ENCODE measurements at regions not wholly inside any gene's neighbourhood (a gene's known extent, or its start where the extent isn't known, plus 50 kb on each side); places are given as distances from the start of the nearest gene placed in this dataset.
"Not testable (repeated sequence)": the region's sequence is repeated elsewhere in the genome, so short reads cannot be mapped to it uniquely, and the experiment has no call there.

DNA sequence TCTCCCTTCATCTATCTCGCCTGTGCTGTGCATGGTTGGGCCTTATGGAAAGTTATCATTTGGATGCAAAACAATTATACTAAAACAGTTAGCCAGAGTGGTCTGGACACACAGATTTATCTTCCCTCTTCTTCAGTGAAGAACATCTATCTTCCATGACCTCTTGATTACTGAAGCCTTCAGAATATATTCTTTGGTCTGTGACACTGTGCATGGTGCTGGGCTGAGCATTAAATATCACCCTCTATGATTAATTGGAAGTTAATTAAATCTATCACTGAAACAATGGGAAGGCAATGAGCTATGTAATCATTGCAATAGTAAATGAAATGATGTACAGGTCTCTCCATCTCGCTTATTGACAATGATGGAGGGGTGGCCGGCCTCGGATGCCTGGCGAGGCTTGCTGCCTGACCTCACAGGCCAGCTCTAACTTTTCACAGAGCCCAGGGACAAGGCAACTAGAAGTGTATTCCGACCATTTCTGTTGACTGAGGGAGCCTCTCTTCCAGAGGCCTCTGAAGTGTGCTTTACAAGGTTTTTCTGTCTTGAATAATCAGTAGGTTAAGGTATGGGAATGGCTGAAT lies 186.6 kb downstream of the NKX6-1 start:
- TF ChIP-seq CTCF (IDR thresholded peaks at IDR 0.05; ENCODE audit: control extremely low read depth, extremely low read depth, low read depth, missing control alignments) = no peak
- CTCF ChIA-PET = no interaction called here
- DNase-seq (ENCODE audit: extremely low spot score) = no peak
- POLR2A ChIA-PET = no interaction called here

DNA sequence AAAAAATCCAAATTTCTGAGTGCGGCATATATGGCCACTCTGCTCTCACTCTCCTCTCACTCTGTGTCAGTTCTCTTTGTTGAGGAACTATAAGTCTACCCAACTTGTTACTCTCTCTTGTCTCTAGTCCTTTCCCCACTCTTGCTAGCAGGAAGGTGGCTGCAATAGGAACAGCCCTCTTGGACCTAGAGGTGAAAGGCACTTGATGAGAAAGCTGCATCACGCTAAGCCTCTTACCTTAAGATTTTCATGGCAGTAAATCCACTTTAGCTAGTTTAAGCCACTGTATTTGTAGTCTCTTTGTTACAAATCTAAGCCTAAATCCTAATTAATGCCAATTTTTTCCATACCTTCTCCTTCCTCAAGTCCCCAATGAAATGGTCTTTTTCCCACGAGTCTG lies 189.9 kb downstream of the NKX6-1 start:
- no peak for TF ChIP-seq CTCF (IDR thresholded peaks at IDR 0.05; ENCODE audit: control extremely low read depth, extremely low read depth, low read depth, missing control alignments)
- POLR2A ChIA-PET = no interaction called here
- no peak for DNase-seq (ENCODE audit: extremely low spot score)
- CTCF ChIA-PET = no interaction called here

DNA sequence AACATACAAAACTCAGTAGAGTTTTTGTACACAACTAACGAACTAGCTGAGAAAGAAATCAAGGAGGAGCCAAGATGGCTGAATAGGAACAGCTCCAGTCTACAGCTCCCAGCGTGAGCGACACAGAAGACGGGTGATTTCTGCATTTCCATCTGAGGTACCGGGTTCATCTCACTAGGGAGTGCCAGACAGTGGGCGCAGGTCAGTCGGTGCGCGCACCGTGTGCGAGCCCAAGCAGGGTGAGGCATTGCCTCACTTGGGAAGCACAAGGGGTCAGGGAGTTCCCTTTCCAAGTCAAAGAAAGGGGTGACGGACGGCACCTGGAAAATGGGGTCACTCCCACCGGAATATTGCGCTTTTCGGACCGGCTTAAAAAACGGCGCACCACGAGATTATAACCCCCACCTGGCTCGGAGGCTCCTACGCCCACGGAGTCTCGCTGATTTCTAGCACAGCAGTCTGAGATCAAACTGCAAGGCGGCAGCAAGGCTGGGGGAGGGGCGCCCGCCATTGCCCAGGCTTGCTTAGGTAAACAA lies 200.3 kb downstream of the NKX6-1 start:
- POLR2A ChIA-PET = not testable (repeated sequence)

GRCh38 chr4:84298023-84298718 lies 200.9 kb downstream of the NKX6-1 start:
- CTCF ChIA-PET = no interaction called here
- POLR2A ChIA-PET = no interaction called here
- no peak for DNase-seq (ENCODE audit: extremely low spot score)
- TF ChIP-seq CTCF (IDR thresholded peaks at IDR 0.05; ENCODE audit: control extremely low read depth, extremely low read depth, low read depth, missing control alignments) = no peak

More for the DNA sequence above, 200.3 kb downstream of the NKX6-1 start:
- CTCF ChIA-PET; DNase-seq (ENCODE audit: extremely low spot score): not testable (repeated sequence)

- DNase-seq (ENCODE audit: extremely low spot score) = no peak
- no peak for TF ChIP-seq CTCF (IDR thresholded peaks at IDR 0.05; ENCODE audit: control extremely low read depth, extremely low read depth, low read depth, missing control alignments)
- CTCF ChIA-PET = no interaction called here
- POLR2A ChIA-PET = no interaction called here
Observed at GRCh38 chr4:84291969-84292368, 207.1 kb downstream of the NKX6-1 start.

- ChIA-PET POLR2A (no interaction called here), CTCF (no interaction called here)
- TF ChIP-seq CTCF (IDR thresholded peaks at IDR 0.05; ENCODE audit: control extremely low read depth, extremely low read depth, low read depth, missing control alignments) = no peak
- DNase-seq (ENCODE audit: extremely low spot score) = no peak
Observed at GRCh38 chr4:84286048-84286447, 213.0 kb downstream of the NKX6-1 start.

DNA sequence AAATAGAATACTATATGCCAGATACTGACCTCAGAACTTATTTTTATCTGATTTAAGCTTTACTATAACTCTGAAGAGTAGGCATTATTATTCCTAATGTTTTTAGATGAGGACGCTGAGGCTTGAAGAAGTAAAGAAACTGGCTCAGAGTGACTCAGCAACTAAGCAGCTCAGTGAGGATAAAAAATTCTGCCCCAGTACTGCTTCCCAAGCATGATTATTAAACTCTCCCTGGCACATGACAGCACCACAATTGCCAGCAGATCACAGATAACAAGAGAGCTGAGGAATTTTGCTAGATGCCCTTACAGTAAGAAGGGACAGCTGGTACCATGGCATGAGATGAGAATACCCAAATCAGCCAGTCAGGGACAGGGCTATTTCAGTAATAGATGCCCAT lies 219.4 kb downstream of the NKX6-1 start:
- CTCF ChIA-PET = interaction anchor here (1.3 kb wide), 1 partner anchor 13 kb away, joined by 3 read pairs; no protein-coding TSS in a partner anchor
- DNase-seq (ENCODE audit: extremely low spot score) = no peak

More for the DNA sequence above, 219.4 kb downstream of the NKX6-1 start:
- TF ChIP-seq CTCF (IDR thresholded peaks at IDR 0.05; ENCODE audit: control extremely low read depth, extremely low read depth, low read depth, missing control alignments) = no peak
- POLR2A ChIA-PET = no interaction called here
